Testis (tissue), 2 donors: ENCODE measurements at regions not wholly inside any gene's neighbourhood (a gene's known extent, or its start where the extent isn't known, plus 50 kb on each side); places are given as distances from the start of the nearest gene placed in this dataset.

Source experiments
- CTCF ChIP-seq, 3 experiments: fragments of 450-650 bp in 2 of 3; fragments of 200-600 bp in 1 of 3; sonication (generic) in 1 of 3; IDR thresholded peaks; one replicate each; pipeline ENCODE4 v1.5.1; 2016 to 2019; ENCODE audit warnings: antibody characterized with exemption in 3 of 3, mild to moderate bottlenecking in 2 of 3, moderate library complexity in 1 of 3
- POLR2A ChIP-seq: fragments of 450-650 bp; IDR thresholded peaks from one replicate; pipeline ENCODE4 v1.6.1; 2017; ENCODE audit warnings: antibody characterized with exemption, mild to moderate bottlenecking, moderate library complexity

- TF ChIP-seq POLR2A (no peak), CTCF (IDR thresholded peaks at IDR 0.05) (no peak)
Observed at GRCh38 chr15:97733373-97733772, 227.1 kb upstream of the ARRDC4 start.
